Dedifferentiated amniotic fluid mesenchymal stem cell (primary cell): ENCODE measurements at regions not wholly inside any gene's neighbourhood (a gene's known extent, or its start where the extent isn't known, plus 50 kb on each side); places are given as distances from the start of the nearest gene placed in this dataset.
"Not testable (repeated sequence)": the region's sequence is repeated elsewhere in the genome, so short reads cannot be mapped to it uniquely, and the experiment has no call there.

ENCODE experiments used
- DNase-seq: peaks from one replicate; pipeline ENCODE4 v3.0.0-alpha.2; 2016; ENCODE audit errors: extremely low spot score

- not testable (repeated sequence) for DNase-seq
Measured at GRCh38 chr16:22718598-22718997, 95.4 kb upstream of the HS3ST2 start.

DNA sequence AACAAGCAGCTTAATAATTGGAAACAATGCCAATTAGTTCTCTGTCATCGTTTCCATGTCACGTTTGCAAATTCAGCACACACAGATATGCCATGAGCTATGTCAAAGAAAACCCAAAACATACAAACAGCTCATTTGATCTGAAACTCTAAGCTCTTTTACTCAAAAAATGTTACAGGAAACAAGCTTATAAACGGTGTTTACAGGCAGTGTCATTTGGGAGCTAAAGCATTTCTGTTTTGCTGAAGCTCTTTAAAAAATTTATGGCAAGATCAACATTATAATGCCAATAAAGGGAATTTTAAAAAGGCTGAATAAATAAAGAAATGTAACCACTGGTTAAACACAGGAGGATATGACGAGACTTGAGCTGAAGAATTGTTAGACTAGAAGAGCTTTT is 94.0 kb upstream of the HS3ST2 start:
- DNase-seq: no peak

DNA sequence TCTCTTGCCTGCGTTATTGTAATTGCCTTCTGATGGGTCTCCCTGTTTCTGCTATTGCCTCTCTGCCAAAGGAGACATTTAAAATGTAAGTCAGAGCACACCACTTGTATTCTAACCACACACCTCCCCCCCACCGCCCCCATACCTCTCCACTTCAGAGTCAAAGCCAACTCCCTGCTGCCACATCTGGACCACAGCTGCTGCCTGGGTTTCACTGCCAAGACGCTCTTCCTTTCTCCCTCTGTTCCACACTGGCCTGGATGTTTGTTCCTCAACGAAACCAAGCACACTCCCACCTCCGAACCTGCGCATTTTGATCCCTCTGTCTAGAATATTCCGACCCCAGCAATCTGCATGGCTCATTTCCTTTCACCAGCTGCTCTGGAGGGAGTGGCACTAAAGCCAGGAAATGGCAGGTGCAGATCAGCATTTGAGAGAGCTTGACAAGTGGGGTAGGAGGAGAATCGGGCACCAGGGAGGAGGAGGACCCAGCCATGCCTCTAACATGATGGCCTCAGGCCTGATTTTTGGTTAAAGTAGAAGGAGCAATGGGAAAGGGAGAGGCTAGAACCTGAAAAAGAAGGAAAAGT is 92.4 kb upstream of the HS3ST2 start:
- DNase-seq: no peak

DNA sequence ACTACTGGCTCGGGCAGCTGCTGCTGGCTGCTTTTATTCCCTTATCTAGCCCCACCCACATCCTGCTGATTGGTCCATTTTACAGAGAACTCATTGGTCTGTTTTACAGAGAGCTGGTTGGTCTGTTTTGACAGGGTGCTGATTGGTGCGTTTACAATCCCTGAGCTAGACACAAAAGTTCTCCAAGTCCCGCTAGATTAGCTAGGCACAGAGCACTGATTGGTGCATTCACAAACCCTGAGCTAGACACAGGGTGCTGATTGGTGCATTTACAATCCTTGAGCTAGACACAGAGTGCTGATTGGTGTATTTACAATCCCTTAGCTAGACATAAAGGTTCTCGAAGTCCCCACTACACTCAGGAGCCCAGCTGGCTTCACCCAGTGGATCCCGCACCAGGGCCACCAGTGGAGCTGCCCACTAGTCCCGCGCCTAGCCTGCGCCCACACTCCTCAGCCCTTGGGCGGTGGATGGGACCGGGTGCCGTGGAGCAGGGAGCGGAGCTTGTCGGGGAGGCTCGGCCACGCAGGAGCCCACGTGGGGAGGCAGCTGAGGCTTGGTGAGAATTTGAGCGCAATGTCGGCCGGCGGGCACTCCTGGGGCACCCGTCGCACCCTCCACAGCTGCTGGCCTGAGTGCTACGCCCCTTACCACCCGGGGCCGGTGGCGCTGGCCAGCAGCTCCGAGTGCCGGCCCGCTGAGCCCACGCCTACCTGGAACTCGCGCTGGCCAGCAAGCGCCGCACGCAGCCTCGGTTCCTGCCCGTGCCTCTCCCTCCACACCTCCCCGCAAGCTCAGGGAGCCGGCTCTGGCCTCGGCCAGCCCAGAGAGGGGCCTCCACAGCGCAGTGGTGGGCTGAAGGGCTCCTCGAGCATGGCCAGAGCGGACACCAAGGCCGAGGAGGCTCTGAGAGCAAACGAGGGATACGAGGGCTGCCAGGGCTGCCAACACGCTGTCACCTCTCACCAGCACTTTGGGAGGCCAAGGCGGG is 91.1 kb upstream of the HS3ST2 start:
- DNase-seq: not testable (repeated sequence)

GRCh38 chr16:22726868-22727267 is 87.1 kb upstream of the HS3ST2 start:
- DNase-seq: no peak

DNA sequence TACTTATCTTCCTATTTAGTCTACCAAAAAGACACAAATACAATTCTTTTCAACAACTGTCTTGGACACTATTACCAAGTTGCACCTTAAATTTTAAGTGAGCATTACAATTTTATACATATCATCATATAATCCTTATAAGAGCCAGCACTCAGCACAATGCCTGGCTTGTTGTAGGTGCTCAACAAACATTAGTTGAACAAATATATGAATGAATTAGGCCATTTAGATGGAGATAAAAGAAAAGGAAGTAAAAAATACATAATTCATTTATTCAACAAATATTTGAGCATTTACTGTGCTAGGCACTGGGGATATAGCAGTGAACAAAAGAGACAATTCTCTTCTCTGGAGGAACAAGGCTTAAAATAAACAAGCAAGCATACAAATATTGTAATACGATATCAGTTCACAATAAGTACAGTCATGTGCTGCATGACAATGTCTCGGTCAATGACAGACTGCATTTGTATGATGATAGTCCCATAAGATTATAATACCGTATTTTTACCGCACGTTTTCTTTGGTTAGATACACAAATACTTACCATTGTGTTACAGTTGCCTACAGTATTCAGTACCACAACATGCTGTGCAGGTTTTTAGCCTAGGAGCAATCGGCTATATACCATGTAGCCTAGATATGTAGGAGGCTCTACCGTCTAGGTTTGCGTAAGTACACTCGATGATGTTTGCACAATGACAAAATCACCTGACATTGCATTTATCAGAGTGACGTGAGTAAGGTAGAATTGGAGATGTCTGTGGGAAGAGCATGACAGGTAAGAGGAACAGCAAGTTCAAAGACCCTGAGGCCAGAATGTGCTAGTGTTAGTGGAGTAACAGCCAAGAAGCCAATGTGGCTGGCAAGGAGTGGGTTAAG is 86.4 kb upstream of the HS3ST2 start:
- no peak for DNase-seq

DNA sequence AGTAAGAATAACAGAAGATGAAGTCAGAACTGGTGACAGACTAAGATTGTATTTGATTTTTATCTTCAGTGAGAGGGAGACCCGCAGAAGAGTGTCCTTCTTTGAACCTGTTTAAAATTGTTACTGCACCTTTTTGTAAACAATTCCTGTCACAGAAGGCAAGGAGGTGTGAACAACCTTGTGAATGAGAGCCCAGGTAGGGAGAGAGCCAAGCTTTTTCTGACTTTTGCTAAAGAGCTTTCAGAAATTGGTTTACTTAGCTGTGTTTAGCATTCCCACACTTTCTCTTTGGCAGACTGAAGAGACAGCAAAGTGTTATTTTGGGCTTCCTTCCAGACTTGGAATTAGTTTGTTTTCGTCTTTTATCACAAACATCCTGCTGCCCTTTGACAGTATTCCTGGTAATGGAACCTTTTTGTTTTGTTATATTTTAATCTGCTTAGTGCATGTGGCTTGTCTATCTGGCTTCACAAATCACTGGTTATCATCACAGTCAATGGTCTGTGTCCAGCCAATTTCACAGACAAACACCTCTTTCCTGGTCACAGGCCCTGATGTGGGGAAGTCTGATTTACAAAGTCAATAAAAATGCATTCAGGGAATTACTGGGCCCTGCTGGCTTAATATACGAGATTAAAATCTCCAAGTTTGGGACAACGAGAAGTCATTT is 85.7 kb upstream of the HS3ST2 start:
- no peak for DNase-seq

- no peak for DNase-seq
Measured at GRCh38 chr16:22732400-22732799, 81.6 kb upstream of the HS3ST2 start.

GRCh38 chr16:22732959-22733358 is 81.0 kb upstream of the HS3ST2 start:
- no peak for DNase-seq

- no peak for DNase-seq
Measured at GRCh38 chr16:22734368-22734767, 79.6 kb upstream of the HS3ST2 start.

DNA sequence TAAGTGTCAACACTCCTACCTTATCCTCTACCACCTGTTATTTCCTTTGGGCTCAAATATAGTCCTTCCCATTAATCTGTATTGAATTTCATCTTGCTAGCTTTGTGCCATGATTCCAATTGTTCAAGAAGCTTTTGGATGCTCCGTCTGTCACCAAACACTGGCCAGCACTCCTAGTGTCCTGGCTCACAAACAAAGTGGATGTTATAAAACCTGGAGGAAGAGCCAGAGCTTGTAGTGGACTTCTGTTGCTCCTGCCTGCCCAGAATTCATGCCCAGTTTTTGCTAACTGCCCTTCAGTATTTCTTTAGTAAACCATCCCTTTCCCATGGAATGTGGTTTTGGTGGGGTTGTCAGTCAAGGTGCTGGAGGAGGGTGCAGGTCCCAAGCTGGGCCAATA is 77.2 kb upstream of the HS3ST2 start:
- DNase-seq: no peak

- no peak for DNase-seq
Measured at GRCh38 chr16:22739077-22739476, 74.9 kb upstream of the HS3ST2 start.

GRCh38 chr16:22743401-22743800 is 70.6 kb upstream of the HS3ST2 start:
- DNase-seq: no peak

GRCh38 chr16:22751104-22751667 is 62.8 kb upstream of the HS3ST2 start:
- no peak for DNase-seq

- no peak for DNase-seq
Measured at GRCh38 chr16:22751685-22752084, 62.3 kb upstream of the HS3ST2 start.

GRCh38 chr16:22753451-22753850 is 60.5 kb upstream of the HS3ST2 start:
- DNase-seq: no peak

- no peak for DNase-seq
Measured at GRCh38 chr16:22754577-22754976, 59.4 kb upstream of the HS3ST2 start.

DNA sequence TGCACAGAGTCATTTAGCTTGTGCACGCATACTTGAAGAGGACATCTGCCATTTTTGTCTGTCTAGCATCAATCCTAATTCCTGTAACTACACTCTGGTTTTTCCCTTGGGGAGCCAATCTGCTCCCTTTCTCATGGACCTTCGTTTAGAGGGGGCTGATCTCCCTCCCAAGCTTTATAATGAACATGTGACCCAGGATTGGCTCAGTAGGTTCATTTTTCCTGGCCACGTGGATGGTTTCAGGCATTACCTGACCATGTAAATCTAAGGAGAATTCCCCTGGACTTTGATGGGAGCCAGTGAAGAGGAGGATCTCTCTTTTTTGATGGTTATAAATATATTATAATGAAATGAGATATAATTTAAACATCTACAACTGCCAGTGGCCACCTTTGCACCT is 56.8 kb upstream of the HS3ST2 start:
- DNase-seq: no peak

DNA sequence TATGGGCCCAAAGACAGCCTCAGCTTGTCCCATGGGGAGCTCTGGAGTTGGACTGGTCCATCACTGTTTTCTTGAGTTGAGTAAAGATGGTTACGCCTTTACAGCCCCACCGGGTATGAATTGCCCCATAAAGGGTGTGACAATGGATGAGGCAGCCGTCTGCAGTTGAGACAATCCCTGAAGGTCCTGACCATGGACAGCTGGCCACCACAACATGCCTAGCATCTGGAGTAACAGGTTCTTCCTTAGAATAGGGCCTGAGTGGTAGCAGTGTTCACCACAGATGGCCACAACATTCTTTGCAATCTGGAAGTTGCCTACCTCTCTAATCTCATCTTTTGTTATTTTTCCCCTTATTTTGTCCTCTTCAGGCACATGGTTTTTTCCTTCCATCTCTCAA is 51.5 kb upstream of the HS3ST2 start:
- DNase-seq: no peak

DNA sequence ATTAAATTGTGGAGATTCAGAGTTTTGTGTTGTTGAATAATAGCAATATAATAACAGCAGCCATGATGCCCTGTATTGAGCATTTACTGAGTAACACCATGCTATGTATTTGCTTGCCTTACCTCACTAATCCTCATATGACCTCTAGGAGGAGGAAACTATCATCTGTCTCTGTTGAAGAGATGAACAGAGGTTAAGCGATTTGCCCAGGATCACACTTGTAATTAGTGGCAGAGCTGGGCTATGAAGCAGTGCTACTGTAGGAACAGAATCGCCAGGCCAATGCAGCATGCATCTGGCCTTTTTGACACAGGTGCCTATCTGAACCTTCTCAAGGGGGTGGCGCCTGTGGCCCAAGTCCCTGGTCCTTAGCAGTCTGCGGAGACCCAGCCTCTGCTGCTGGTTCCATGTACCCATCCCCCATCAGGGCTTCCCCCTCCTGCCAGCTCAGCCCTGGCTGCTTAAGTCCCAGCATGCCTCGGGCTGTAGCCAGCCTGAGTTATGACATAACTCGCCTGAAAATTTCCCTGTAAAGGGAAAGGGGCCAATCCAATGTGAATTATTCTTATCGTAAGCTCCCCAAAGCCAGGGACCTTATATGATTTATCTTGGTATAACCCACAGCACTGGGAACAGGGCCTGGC is 50.4 kb upstream of the HS3ST2 start:
- no peak for DNase-seq
